Right atrium auricular region (tissue), 2 donors: ENCODE measurements at regions not wholly inside any gene's neighbourhood (a gene's known extent, or its start where the extent isn't known, plus 50 kb on each side); places are given as distances from the start of the nearest gene placed in this dataset.

Experiments
- DNase-seq: peaks from one replicate; pipeline ENCODE4 v3.0.0-alpha.2; 2019; ENCODE audit warnings: low spot score
- H3K27ac ChIP-seq, 2 donors: fragments of 200-600 bp; sonication (generic); 1 replicate in 1 of 2; 2 replicates in 1 of 2; pipeline ENCODE4 v1.5.1; 2016 to 2019
- H3K27me3 ChIP-seq, 2 donors: fragments of 200-600 bp; sonication (generic); one replicate each; pipeline versions ENCODE4 v1.5.1 to v1.6.0; 2017 to 2019
- H3K36me3 ChIP-seq: fragments of 200-600 bp; sonication (generic); one replicate; pipeline ENCODE4 v1.5.1; 2016
- H3K4me1 ChIP-seq, 2 donors: fragments of 200-600 bp; sonication (generic); one replicate each; pipeline versions ENCODE4 v1.5.1 to v1.6.0; 2017 to 2019
- H3K4me3 ChIP-seq, 2 donors: fragments of 200-600 bp; sonication (generic); 1 replicate in 1 of 2; 2 replicates in 1 of 2; pipeline ENCODE4 v1.5.1; 2017 to 2019; ENCODE audit warnings: mild to moderate bottlenecking in 1 of 2, moderate library complexity in 1 of 2
- H3K9me3 ChIP-seq, 2 donors: fragments of 200-600 bp; sonication (generic); one replicate each; pipeline ENCODE4 v1.5.1; 2019
- TF ChIP-seq, protein P1 (sequence below), 2 donors: fragments of 200-600 bp; sonication (generic); IDR thresholded peaks; one replicate each; pipeline ENCODE4 v1.5.1; 2019; ENCODE audit warnings: antibody characterized with exemption in 2 of 2

DNA sequence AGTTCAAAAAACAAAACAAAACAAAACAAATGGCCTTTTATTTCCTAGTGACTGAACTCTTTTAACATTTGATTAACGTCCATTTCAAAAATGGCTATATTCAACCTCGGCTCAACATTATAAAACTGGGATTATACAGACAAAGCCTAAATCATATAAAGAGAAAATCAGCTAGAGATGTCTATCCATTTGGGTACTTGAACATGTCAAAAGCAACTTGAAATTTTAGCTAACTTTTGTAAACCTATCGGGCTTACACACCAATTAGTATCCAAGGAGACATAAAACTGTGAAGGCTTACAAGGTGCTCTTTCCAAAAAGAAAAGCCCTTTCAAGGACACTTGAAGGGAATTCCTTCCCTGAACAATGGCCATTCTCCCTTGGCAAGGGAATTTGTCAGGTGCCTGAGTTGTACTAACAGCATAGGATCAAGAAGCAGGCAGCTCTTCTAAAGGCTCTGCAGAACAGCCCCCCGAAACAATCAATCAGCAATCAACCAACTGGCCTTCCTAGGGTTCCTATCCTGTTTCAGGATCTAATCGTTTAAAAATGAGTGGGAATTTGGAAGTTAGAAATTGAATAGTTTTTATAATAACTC is 633.7 kb upstream of the HTR2C start:
- H3K4me1 ChIP-seq: no peaks in the 10 kb centered on the region
- TF ChIP-seq, protein P1, sequence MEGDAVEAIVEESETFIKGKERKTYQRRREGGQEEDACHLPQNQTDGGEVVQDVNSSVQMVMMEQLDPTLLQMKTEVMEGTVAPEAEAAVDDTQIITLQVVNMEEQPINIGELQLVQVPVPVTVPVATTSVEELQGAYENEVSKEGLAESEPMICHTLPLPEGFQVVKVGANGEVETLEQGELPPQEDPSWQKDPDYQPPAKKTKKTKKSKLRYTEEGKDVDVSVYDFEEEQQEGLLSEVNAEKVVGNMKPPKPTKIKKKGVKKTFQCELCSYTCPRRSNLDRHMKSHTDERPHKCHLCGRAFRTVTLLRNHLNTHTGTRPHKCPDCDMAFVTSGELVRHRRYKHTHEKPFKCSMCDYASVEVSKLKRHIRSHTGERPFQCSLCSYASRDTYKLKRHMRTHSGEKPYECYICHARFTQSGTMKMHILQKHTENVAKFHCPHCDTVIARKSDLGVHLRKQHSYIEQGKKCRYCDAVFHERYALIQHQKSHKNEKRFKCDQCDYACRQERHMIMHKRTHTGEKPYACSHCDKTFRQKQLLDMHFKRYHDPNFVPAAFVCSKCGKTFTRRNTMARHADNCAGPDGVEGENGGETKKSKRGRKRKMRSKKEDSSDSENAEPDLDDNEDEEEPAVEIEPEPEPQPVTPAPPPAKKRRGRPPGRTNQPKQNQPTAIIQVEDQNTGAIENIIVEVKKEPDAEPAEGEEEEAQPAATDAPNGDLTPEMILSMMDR (IDR thresholded peaks at IDR 0.05): no peak

DNA sequence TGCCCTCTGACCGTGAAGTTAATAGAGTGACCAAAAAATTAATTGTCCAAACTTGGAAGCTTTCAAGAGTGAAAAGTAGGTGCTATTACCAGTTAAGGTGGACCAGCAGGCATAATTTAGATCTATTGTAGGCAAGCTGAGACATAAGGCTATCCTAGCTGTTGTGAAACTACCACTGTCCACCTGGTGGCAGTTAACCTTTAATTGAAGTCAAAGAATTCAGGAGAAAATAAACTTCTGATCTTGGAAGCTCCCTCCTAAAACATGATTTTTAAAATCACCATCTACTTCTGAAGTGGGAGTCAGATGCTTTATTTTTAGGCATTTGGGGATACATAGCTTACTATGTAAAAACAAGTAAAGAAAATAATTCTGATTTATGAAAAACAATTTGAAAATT is 636.3 kb upstream of the HTR2C start:
- no peak overlapping the region for H3K4me3 ChIP-seq
- H3K4me1 ChIP-seq: no peaks in the 10 kb centered on the region
- no peak for DNase-seq
- no peak overlapping the region for H3K27ac ChIP-seq
- H3K9me3 ChIP-seq: no peaks in the 10 kb centered on the region
- no peaks in the 10 kb centered on the region for H3K36me3 ChIP-seq
- no peaks in the 10 kb centered on the region for H3K27me3 ChIP-seq
- TF ChIP-seq, protein P1 (IDR thresholded peaks at IDR 0.05): no peak

More for the DNA sequence above, 633.7 kb upstream of the HTR2C start:
- Histone ChIP-seq H3K27ac (no peak overlapping the region), H3K27me3 (no peaks in the 10 kb centered on the region), H3K4me3 (no peak overlapping the region), H3K9me3 (no peaks in the 10 kb centered on the region), H3K36me3 (no peaks in the 10 kb centered on the region)
- DNase-seq: no peak

DNA sequence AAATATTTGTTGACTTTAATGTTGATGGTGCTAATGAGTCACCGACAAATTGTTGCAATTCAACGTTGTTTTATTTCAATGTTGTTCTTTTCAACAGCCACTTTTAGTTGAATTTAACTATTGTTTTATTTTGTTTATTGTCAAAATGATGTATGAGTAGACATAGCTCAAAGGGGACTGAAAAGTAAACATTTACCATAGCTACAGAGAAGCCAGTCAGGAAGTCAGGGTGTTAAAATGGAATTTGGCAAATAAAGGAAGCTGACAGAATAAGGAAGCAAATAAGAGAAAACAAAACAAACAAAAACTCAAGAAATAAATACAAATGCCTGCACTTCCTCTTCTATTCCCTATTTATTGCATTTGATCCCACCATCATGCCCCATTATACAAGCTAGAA is 648.4 kb upstream of the HTR2C start:
- Histone ChIP-seq H3K27ac (no peak overlapping the region), H3K4me1 (no peaks in the 10 kb centered on the region)
- TF ChIP-seq, protein P1 (IDR thresholded peaks at IDR 0.05): no peak

DNA sequence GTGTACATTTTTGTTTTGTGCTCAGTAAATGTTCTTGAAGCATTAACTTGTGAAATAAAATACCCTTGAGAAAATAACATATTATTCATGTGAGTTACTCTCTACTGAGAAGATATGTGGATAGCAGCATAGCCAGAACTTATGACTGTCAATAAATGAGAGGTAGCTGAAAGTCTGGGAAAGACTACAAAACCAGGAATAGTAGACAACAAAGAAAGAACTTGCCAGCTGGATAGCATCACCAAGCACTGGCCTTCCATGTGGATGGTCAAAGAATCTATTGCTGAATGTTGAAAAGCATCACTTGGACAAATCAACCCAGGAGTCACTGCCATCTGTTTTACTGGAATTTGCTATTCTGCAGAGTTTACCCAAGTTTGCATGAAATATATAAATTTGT is 650.0 kb upstream of the HTR2C start:
- Histone ChIP-seq H3K4me3 (no peak overlapping the region), H3K27ac (no peak overlapping the region), H3K36me3 (no peaks in the 10 kb centered on the region), H3K9me3 (no peaks in the 10 kb centered on the region), H3K4me1 (no peaks in the 10 kb centered on the region), H3K27me3 (peaks cover 0 to 3% of the 10 kb centered on the region in 2 donors)
- no peak for DNase-seq
- TF ChIP-seq, protein P1 (IDR thresholded peaks at IDR 0.05): no peak

More for the DNA sequence above, 648.4 kb upstream of the HTR2C start:
- peaks cover 0 to 3% of the 10 kb centered on the region in 2 donors for H3K27me3 ChIP-seq
- DNase-seq: no peak
- no peaks in the 10 kb centered on the region for H3K9me3 ChIP-seq
- H3K36me3 ChIP-seq: no peaks in the 10 kb centered on the region
- H3K4me3 ChIP-seq: no peak overlapping the region

DNA sequence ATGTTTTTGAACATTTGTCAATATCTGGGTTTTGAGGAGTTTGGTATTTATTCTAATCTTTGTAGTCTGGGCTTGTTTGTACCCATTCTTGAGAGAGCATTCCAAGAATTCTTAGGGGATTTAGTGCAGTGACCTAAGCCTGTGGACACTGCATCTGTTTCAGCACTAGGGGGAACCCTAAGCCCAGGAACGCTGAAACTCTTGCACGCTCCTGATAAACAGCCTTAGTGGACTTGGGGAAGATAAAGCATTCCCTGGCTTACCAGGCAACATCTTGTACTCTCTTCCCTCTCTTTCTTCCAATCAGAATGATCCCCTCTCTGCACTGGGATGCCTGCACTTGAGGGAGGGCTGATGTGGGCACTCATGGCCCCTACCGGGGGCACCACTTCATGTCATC is 654.9 kb upstream of the HTR2C start:
- H3K4me1 ChIP-seq: no peaks in the 10 kb centered on the region
- DNase-seq: no peak
- TF ChIP-seq, protein P1 (IDR thresholded peaks at IDR 0.05): peak in 1 of 2 donors; percentile 25

DNA sequence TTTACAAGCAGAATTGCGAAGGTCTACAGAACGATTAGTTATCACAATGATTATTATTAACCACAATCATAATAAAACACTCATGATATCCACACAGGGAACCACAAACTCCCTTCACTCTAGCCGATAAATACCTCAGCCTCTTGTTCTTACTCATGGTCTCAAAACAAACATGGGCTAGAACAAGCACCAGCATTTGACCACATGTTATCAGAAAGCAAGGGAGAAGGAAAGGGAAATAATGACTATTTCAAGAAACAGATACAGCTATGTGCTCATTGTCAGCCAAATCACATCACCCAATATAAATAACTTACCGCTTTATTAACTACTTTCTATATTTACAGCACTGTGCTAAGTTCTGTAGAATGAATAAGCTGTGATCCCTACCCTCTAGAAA is 663.2 kb upstream of the HTR2C start:
- DNase-seq: no peak
- TF ChIP-seq, protein P1 (IDR thresholded peaks at IDR 0.05): no peak
- Histone ChIP-seq H3K27ac (no peak overlapping the region), H3K4me1 (no peaks in the 10 kb centered on the region), H3K4me3 (no peak overlapping the region), H3K9me3 (peaks cover 0 to 13% of the 10 kb centered on the region in 2 donors), H3K27me3 (no peaks in the 10 kb centered on the region), H3K36me3 (no peaks in the 10 kb centered on the region)

More for the DNA sequence above, 654.9 kb upstream of the HTR2C start:
- Histone ChIP-seq H3K27me3 (no peaks in the 10 kb centered on the region), H3K27ac (no peak overlapping the region), H3K4me3 (no peak overlapping the region), H3K36me3 (no peaks in the 10 kb centered on the region), H3K9me3 (peaks cover 0 to 13% of the 10 kb centered on the region in 2 donors)
